ENCODE measurements at regions not wholly inside any gene's neighbourhood (a gene's known extent, or its start where the extent isn't known, plus 50 kb on each side); places are given as distances from the start of the nearest gene placed in this dataset.

DNA sequence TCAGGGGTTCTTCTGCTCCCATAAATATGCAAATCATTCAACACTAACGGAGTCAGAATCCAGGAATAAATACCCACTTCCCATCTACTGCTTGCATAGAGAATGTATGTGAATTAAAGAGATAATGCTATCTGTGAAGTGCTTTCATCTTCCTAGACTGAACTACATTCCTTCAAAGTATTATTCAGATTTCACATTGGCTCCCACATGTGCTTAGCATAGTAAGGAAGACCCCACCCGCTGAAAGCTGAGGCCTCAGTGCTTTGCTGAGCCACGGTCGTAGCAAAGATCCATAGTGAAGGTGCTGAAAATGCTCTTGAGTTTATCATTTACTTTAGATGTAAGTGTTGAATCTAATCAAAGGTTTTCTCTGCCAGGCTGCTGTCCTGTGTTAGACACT lies 97.0 kb upstream of the SPACA1 start:
- TF ChIP-seq EZH2 (IDR thresholded peaks at IDR 0.05) (no peak), POLR2AphosphoS5 (IDR thresholded peaks at IDR 0.05; ENCODE audit: borderline replicate concordance, low read depth, low read length) (no peak), FOXP2 (optimal IDR thresholded peaks at IDR 0.05; ENCODE audit: control extremely low read depth, extremely low read length, insufficient read depth) (no peak)

Measured in SK-N-MC (cell line).